GM21576 (cell line): ENCODE measurements at regions not wholly inside any gene's neighbourhood (a gene's known extent, or its start where the extent isn't known, plus 50 kb on each side); places are given as distances from the start of the nearest gene placed in this dataset.

Experiments used
- ATAC-seq: cut with Tn5 transposase; IDR thresholded peaks from one replicate; pipeline ENCODE4 v1.9.1; 2021; ENCODE audit warnings: mild to moderate bottlenecking, moderate library complexity; ENCODE audit not compliant: unreplicated experiment

- ATAC-seq = no peak
These were observed 132.0 kb downstream of the RBFOX3 start for GRCh38 chr17:79478841-79479240.

GRCh38 chr17:79478051-79478461 is 132.8 kb downstream of the RBFOX3 start:
- ATAC-seq = no peak

- ATAC-seq = no peak
These were observed 134.7 kb downstream of the RBFOX3 start for GRCh38 chr17:79476074-79476652.

- ATAC-seq = no peak
These were observed 136.9 kb downstream of the RBFOX3 start for GRCh38 chr17:79473876-79474440.

GRCh38 chr17:79473111-79473875 is 137.6 kb downstream of the RBFOX3 start:
- no peak for ATAC-seq

DNA sequence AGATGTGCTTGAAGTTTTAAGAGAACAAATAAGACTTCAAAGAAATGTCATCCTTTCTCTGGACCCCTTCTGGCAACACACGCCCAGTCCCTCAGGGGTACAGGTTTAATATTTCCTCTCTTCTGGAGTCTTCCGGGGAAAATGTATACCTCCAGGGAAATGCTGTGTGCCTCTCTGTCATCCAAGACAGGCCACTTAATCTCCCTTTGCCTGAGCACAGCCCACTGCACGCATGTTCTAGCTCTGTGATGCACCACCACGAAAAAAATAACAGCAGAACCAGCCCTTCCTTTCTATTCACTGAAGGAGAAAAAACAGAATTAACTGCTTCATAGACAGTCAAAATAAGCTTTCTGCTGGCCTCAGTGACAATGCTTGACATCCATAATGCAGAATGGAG is 140.1 kb downstream of the RBFOX3 start:
- no peak for ATAC-seq

GRCh38 chr17:79469646-79470045 is 141.2 kb downstream of the RBFOX3 start:
- no peak for ATAC-seq

- ATAC-seq = no peak
These were observed 142.5 kb downstream of the RBFOX3 start for GRCh38 chr17:79468183-79468944.

GRCh38 chr17:79466562-79467350 is 144.1 kb downstream of the RBFOX3 start:
- no peak for ATAC-seq

- no peak for ATAC-seq
These were observed 145.2 kb downstream of the RBFOX3 start for GRCh38 chr17:79465681-79466025.

GRCh38 chr17:79465011-79465680 is 145.7 kb downstream of the RBFOX3 start:
- ATAC-seq = no peak

DNA sequence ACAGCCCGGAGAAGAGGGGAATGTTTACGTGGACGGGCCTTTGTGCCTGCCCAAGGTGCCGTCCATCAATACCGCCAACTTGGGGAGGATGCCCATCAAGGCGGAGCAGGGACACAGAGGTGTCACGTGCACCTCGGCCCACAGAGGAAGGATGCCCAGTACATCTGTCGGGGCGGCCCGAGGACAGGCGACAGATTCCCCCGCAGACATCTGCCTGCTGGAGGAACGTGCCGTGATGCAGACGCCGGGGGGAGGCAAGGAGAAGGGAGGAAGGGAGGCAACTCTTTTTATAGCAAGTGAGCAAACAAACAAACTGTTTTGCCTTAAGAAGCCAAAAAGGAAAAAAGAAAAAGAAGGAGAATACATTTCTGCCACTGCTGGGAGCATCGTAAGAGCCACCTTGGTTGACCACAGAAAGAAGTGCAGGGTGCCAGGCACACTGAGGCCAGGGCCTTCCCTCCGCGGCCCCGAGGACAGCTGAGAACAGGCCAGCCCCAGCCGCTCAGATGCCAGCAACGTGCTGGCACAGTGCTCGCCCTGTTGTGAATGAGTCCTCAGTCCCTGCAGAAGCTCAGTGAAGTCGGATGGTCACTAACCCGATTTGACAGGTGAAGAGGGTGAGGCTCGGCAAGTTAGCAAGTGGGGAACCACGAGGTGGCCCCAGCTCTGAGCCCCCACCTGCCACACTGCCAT is 146.4 kb downstream of the RBFOX3 start:
- ATAC-seq = no peak

- no peak for ATAC-seq
These were observed 147.2 kb downstream of the RBFOX3 start for GRCh38 chr17:79463421-79464317.

GRCh38 chr17:79461041-79461440 is 149.8 kb downstream of the RBFOX3 start:
- no peak for ATAC-seq

GRCh38 chr17:79459846-79460245 is 151.0 kb downstream of the RBFOX3 start:
- ATAC-seq = no peak

- ATAC-seq = no peak
These were observed 151.7 kb downstream of the RBFOX3 start for GRCh38 chr17:79459003-79459655.

GRCh38 chr17:79458356-79458755 is 152.5 kb downstream of the RBFOX3 start:
- ATAC-seq = no peak

DNA sequence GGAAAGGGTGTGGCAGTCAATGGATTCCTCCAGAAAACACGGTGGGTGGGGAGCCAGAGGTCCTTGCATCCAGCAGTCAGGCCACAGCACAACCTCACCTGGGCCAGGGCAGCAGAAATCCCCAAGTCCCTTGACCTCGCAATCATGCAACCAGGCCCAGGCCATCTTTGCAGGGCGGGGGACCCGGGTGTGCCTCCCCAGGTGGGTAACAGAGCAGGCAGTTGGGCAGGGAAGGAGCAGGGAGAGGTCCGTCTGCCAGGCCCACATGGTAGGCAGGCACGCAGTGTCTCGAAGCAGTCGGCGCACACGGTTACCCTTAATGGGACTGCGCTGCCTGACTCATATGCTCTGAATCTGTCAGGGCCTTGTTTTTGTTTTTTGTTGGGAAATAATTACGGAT is 153.0 kb downstream of the RBFOX3 start:
- ATAC-seq = no peak
